Stimulated activated CD4-positive, alpha-beta T cell treated with anti-CD3 and anti-CD28 coated beads, TNF-alpha, amount 100 ng/mL, for 4 hours (primary cell): ENCODE measurements at regions not wholly inside any gene's neighbourhood (a gene's known extent, or its start where the extent isn't known, plus 50 kb on each side); places are given as distances from the start of the nearest gene placed in this dataset.

ENCODE experiments used
- DNase-seq, 3 experiments: peaks; one replicate each; pipeline ENCODE4 v3.0.0-alpha.2; 2020; ENCODE audit warnings: low read depth in 3 of 3

GRCh38 chr20:50392138-50392866 lies 117.9 kb upstream of the PTPN1 start:
- DNase-seq, result no peak

GRCh38 chr20:50393242-50393641 lies 116.9 kb upstream of the PTPN1 start:
- DNase-seq, result no peak

GRCh38 chr20:50393990-50394561 lies 116.1 kb upstream of the PTPN1 start:
- no peak for DNase-seq

- no peak for DNase-seq
Measured at GRCh38 chr20:50394569-50394968, 115.6 kb upstream of the PTPN1 start.

GRCh38 chr20:50395251-50395729 lies 114.9 kb upstream of the PTPN1 start:
- no peak for DNase-seq

GRCh38 chr20:50395914-50396488 lies 114.2 kb upstream of the PTPN1 start:
- DNase-seq, result no peak

- DNase-seq, result no peak
Measured at GRCh38 chr20:50396623-50397022, 113.6 kb upstream of the PTPN1 start.

GRCh38 chr20:50397058-50397457 lies 113.1 kb upstream of the PTPN1 start:
- no peak for DNase-seq

- DNase-seq, result no peak
Measured at GRCh38 chr20:50398064-50398463, 112.1 kb upstream of the PTPN1 start.

- no peak for DNase-seq
Measured at GRCh38 chr20:50398471-50398820, 111.7 kb upstream of the PTPN1 start.

GRCh38 chr20:50398821-50399554 lies 111.2 kb upstream of the PTPN1 start:
- no peak for DNase-seq

- DNase-seq, result no peak
Measured at GRCh38 chr20:50399555-50399916, 110.6 kb upstream of the PTPN1 start.

- no peak for DNase-seq
Measured at GRCh38 chr20:50399917-50400704, 110.1 kb upstream of the PTPN1 start.

GRCh38 chr20:50400705-50401586 lies 109.2 kb upstream of the PTPN1 start:
- DNase-seq, result no peak

GRCh38 chr20:50401587-50402418 lies 108.4 kb upstream of the PTPN1 start:
- DNase-seq, result no peak

GRCh38 chr20:50403565-50404418 lies 106.4 kb upstream of the PTPN1 start:
- no peak for DNase-seq

- DNase-seq, result no peak
Measured at GRCh38 chr20:50404419-50405234, 105.6 kb upstream of the PTPN1 start.
